ENCODE measurements at regions not wholly inside any gene's neighbourhood (a gene's known extent, or its start where the extent isn't known, plus 50 kb on each side); places are given as distances from the start of the nearest gene placed in this dataset.

DNA sequence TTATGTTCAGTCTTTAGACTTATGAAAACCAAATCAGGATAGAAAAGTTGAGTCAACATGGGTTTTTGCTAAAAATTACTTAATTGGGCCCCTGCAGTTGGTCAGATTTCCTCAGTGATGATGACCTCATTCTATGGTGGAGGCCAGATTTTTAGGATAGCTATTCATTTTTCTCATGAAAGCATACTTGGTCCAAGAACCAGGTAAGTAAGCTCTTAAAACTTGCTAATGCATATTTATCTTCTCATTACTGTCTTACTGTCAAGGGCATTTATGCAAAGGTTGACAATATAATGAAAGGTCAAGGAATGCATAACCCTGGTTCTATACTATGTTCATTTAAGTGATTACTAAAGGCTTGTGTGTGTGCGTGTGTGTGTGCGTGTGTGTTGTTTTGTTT, 650.6 kb downstream of the SATB2 start:
- DNase-seq (ENCODE audit: low spot score), result no peak

DNA sequence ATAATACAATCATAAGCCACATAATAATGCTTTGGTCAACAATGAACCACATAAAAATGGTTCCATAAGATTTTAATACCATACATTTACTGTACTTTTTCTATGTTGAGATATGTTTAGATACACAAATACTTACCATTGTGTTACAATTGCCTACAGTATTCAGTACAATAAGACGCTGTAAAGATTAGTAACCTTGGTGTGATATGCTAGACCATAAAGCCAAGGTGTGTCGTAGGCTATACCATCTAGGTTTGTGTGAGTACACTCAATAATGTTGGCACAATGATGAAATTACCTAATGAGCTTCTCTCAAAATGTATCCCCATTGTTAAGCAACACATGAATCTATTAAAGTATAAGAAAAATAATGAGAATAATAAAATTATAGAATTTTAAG, 662.3 kb downstream of the SATB2 start:
- DNase-seq (ENCODE audit: low spot score), result no peak

DNA sequence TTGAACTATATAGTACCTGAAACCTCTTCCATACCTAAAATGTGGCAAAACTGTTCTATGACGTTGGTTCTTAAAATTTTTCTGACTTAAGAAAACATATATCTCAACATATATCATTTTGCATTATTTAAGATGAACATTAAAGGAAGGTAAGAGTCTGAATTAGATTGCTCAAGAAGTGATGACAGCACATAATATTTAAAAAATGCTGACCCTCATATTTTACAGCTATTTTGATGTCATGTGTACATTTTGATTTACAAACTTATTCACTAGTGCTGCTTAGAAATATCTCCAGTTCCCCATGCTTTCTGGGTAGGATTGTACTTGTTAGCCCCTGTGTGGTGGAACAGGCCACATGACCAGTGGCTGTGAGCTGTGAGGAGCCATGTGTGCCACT, 666.1 kb downstream of the SATB2 start:
- no peak for DNase-seq (ENCODE audit: low spot score)

DNA sequence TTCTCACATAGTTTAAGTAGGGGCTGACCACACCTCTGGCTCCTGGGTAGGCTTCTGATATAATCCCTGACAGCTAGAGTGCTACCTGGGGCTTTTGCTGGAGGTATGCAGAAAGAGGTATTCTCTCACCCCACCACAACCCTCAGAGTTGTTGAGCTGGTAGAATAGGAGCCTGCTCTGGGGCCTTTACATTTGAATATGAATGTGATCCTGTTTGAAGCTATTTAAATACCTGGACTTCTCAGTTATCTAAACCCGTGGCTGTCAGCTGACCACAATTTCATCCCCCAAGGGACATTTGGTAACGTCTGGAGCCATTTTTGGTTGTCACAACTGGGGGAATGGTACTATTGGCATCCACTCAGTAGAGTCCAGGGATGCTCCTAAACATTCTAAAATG, 669.1 kb downstream of the SATB2 start:
- DNase-seq (ENCODE audit: low spot score), result no peak

DNA sequence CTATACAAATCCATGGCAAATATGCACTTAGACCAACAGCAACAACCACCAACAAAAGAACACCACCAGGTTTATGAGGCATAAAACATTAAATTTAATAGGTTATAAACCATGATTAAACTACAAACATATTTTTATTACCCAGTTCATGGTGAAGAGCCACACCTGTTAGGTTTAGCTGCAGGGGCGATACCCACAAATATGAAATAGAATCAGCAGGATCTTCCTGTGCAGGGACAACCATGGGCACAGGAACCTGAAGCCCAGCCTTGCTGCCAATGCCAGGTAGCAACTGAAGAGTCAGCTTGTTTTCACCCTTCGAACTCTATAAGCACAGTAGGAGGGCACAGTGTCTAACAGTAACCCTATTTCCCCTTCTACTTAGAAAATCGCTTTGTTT, 675.0 kb downstream of the SATB2 start:
- DNase-seq (ENCODE audit: low spot score), result no peak

DNA sequence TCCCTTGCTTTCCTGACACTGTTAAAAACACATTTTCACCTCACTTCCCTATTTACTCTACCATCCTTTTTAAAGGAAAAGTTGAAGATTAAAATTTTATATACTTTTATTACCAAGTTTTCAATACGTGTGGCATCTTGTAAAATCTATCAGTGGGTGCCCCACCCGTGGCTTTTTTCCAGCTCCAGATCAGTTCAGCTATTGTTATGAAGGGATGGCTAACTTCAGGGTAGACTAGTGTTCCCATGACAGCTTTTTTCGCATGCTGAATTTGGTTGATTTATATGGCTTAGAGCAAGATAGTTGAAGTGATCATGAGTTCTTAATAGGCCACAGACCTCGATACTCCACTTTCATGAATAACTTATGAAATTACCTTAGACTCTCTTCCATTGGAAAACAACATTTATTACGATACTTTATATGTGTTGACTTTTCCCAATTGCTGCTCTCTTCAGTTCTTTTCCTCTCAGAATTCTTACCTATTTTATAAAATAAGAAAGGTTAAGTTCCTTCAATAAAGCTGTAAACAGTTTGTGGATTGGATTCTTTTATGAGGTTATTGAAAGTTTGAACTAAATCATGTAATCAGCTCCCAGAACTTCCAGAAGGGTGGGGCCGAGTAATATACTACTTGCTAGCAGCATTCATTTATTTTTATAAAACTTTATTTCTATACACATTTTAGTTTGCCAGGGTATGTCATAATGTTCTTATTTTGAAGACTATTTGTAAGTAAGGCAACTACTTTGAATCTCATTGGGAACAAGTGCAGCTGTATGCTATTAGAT, 680.9 kb downstream of the SATB2 start:
- DNase-seq (ENCODE audit: low spot score), result no peak

DNA sequence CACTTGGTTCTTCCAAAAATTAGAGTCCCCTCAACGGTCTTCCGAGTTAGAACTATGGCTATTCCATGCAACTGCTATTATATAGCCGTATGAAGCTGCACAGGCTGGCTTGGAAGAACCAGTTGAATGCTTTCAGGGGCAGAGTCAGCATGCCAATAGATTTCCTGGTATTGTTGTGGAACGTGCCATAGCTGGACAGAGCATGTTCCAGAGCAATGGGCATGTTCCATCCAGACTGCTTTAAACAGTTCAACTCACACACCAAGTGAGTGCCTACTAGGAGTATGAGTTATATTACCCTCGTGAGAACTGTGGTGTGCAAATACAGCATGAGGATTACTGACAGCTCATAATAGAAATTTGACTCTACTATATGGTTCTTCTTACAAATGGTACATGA, 682.0 kb downstream of the SATB2 start:
- no peak for DNase-seq (ENCODE audit: low spot score)

DNA sequence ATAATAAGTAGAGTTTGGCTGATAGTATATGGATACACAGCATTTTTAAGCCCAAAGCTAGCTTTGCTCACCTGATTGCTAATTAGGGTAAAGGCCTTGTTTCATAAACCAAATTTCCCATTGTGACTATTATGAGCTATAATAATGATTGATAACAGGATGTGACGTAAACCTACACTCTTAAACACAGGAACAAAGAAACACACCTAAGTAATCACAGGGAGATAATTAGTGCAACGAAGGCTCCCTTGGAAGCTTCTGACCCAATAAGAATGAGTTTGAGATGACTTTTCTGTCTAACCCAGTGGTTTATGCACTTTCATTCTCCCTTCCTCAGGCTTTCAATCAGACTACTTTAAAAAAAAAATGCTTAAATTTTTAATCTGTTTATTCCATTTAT, 683.2 kb downstream of the SATB2 start:
- no peak for DNase-seq (ENCODE audit: low spot score)

DNA sequence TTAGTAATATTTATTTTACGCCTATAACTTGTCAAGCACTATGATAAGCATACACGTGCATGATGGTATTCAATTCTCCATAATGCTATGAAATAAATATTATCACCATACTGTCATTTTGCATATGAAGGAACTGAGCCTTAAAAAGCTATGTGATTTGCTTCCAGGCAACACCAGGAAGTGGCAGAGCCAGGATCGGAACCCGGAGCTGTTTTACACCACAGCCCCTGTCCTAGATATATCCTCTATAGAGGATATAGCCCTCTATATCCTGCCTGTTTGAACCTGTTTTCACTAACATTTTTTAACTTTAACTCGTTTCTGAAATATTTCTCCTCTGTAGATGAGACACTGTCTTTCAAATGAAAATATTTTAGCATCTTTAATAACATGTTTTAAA, 690.0 kb downstream of the SATB2 start:
- no peak for DNase-seq (ENCODE audit: low spot score)

DNA sequence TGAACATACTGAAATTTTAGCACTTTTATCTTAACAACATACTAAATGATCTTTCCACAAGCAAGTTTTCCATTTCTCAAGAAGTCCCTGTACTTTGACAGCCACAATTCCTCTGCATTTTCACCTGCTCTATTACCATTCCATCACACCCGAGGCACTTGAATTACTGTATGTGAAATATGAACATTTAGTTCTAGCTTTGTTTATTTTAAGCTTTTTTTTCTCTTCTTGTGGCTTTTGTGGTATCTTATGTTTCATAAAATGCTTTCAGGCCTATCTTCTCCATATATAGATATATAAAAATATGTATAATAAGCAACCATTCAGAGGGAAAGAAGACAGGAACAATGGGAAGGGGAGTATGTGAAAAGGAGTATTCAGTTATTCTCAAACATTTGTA, 693.9 kb downstream of the SATB2 start:
- DNase-seq (ENCODE audit: low spot score), result no peak

DNA sequence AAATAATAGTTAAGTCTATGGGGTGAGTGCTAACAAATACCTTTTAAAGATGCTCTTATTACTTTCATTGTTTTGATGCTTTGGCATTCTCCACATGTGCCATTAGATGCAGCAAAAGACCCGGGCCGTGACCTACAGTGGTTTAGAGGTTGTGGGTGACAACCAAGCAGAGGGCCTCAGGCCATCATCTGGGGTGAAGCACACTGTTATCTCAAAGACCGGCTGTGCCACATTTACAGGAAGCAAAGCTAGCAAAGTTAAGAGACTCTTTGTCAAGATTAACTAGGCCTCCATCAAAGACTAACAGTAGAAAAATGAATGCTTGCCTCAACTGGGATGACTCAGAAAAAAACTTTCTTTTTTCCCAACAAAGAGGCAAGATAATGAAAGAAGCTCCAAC, 695.3 kb downstream of the SATB2 start:
- no peak for DNase-seq (ENCODE audit: low spot score)

DNA sequence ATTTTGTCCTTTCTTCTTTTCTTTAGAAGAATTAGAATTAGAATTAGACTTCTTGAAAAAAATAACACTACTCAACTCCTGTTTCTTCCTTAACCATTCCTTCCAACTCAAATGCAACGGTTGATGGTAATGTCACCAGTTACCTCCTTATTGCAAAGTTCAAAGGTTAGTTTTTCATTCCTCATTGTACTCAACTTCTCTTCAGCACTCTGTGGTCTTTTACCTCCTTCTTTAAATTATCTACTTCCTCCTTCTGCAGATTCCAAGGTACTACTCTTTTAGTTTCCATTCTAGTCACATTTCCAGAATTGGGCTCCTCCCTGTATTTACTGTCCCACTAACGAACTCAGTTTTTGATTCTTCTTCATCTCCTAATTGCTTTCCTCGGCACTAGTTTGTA, 700.7 kb downstream of the SATB2 start:
- DNase-seq (ENCODE audit: low spot score), result no peak

DNA sequence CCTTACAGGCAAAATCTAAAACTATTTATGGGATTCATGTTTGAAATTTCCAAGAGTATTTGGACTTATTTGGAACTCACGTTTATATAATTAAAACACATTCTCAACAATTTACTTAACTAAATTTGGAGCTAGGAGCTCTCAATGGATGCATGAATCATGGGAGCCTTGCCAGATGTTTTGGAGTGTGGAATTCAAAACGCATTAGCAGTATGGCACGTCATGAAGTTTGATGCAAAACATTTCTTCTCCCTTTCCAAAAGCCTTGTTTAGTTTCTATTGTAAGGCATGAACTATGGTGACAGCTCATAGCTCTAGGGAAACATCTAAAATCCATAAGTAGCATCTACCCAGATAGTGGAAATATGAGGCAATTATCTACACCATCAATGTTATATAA, 701.6 kb downstream of the SATB2 start:
- DNase-seq (ENCODE audit: low spot score), result no peak

DNA sequence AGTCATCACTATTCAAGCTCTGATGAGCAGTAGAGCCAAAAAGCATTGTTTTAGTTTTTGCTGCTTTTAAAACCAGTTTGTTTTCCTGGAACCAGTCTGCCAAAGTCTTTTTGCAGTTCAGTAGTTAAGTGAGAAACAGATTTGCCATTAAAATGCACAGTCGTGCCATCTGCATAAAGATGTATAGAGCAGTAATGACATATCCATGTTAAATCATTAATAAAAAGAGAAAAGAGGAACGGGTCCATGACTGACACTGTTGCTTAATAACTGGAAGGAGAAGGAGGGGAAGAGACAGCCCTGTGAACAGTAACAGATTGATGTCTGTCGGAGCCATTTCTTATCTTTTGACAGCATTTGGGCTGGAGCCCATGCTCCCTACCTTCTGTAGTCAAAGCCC, 704.6 kb downstream of the SATB2 start:
- DNase-seq (ENCODE audit: low spot score), result no peak

DNA sequence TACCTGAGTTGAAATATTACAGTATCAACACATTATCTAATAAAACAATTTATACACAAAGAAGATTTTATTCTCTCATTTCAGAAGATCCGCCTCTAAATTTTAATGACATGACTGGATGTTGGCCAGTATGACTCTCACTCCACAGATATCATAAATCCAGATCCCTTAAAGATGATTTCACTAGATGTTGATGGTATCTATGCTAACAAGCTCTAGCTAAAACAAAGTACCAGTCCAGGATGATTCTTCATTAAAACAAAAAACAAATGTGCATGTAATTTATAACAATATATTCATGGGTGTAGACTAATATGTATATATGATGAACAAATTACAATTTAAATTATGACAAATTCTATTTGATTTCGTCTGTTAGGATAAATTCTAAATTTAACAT, 708.4 kb downstream of the SATB2 start:
- no peak for DNase-seq (ENCODE audit: low spot score)

DNA sequence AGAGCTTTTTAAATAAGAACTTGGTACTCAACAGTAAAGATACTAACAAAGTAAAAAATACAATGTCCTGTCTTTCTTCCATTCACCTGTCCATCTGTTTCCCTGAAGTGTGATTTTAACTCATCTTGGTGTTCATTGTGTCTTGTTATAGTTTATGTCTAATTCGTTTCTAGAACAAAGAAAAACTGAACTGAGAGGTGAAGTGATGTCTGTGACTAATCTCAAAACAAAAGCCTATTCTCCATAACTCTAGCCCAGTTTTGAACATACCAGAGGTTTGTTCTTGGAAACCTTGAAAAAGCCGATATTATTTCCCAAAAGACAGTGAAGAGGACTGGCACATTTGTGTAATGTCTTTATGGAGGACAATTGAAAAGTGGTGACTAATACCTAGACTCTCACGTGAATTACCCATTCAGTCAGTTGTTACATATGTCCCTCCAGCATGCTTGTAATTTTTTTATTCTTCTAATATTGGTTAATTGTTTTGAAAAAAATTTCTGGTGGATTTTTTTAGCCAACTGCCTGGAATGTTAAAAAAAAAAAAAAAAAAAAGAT, 725.8 kb downstream of the SATB2 start:
- DNase-seq (ENCODE audit: low spot score), result no peak

DNA sequence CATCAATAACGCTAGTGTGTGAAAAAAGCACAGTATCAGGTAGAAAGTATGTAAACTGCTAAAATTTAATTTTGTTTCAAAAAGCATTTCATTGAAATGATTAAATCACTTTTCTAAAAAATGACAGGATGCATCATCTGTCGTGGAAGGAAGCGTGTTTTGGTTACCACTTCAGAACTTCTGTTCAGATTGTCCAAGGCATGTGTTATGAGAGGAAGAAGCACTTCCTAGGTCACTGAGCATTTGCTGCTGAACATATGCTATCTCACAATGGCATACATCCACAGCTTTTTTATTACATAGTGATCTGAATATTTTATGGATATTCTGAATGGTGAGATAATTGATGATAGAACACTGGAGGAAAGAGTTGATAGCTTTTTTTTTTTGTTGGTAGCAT, 737.5 kb downstream of the SATB2 start:
- no peak for DNase-seq (ENCODE audit: low spot score)

DNA sequence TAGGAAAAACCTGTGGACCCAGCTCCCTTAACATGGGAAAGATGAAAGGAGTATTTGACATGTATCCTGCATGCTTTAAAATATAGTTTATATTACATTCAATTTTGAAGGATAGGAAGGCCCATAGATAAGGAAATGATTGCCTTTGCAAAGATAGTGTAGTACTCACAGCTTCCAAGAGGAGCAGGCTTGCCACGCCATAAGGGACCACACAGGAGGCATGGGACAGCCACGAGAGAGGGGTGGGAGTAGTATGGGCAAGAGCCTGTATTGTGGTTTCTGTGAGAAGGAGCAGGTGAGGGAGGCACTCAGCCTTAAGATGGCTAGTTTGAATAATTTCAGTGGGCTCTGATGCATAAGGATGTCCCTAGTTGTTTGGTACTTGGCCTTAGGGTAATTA, 740.3 kb downstream of the SATB2 start:
- DNase-seq (ENCODE audit: low spot score), result no peak

DNA sequence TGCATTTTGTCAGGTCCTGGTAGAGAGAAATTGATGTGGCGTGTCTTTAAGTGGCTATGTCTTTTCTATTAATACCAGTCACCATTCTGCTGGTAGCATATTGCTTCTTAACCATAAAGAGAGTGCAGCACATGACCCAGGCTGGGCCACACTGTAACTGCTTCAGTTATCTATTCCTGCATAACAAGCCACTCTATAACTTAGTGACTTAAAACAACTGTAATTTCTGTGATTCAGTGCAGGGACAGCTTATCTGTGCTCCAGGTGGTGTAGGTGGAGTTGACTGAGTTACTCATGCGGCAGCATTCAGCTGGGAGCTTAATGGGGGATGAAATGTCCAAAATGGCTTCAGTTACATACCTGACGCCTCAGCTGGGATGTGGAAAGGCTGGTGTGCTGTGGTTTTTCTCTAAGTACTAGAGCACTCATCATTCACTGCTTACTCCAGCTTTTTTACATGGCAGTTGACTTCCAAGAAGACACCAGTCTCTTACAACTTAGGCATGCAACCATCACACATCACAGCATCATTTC, 742.4 kb downstream of the SATB2 start:
- no peak for DNase-seq (ENCODE audit: low spot score)

DNA sequence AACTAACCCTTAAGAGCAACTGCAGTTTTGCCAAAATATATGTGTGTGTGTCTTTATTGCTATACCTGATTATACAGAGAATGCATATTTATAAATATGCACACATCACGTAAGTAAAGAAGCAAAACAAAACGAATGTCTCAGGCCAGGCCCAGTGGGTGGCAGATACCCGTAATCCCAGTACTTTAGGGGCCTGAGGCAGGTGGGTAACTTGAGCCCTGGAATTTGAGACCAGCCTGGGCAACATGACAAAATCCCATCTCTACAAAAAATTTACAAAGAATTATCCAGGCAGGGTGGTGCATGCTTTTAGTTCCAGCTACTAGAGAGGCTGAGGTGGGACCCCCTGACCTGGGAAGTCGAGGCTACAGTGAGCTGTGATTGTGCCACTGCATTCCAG, 745.3 kb downstream of the SATB2 start:
- no peak for DNase-seq (ENCODE audit: low spot score)

DNA sequence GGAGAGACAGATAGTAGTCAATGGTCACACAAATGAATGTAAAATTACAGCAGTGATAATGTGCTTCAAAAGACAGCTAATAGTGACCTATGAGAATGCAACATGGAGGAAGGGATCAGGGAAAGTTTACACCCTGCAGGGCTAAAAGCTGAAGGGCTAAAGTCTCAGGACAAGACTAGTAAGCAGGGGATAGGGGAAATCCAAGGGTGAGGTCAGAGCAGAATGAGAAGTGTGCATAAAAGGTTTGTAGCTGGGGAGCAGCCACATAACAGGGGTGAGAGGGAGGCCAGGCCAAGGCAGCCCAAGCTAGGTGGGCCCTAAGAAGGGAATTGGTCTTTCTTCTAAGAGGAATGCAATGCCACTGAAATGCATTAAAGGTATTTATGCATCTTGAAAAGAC, 746.3 kb downstream of the SATB2 start:
- no peak for DNase-seq (ENCODE audit: low spot score)

DNA sequence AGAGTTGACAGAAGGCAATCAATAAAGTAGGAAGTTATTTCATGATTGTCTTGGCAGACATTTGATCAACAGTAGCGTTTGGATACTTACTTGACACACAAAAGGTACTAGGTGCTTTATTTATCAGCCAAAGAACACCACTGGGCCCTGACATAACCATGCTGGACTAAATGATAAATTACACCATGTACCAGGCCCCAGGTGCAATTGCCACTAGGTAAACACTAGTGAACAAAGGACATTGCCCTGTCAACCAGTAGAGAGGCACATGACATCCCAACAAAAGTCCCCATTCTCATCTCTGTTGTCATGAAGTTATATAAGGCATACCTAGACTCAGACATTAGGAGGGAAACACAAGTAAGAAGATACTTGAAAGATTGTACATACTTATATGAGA, 747.2 kb downstream of the SATB2 start:
- no peak for DNase-seq (ENCODE audit: low spot score)

DNA sequence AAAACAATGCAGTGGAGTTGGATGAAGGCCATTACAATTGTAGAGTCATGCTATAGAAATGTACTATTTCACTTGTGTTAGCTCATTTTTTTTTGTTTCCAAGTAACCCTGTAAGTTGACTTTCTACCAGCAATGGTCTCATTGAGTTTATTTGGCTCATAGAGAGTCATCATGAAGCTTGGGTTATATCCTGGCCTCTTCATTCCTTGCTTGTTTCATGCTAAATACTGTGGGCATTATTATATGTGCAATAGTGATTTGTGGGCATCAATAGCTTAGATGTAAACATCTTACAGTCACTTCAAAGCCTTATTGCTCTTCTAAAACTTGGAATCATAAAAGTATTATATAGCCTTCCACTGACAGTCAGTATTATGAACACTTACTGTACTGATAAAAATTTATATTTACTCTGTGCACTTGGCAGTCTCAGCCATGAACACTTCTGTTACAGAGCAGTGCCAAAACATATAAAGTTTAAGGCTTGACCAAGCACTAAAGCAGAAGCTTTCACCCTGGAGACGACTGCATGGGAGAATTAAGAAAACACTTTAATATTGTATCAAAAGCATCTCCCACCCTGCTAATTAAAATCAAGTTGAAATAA, 751.2 kb downstream of the SATB2 start:
- DNase-seq (ENCODE audit: low spot score), result no peak

DNA sequence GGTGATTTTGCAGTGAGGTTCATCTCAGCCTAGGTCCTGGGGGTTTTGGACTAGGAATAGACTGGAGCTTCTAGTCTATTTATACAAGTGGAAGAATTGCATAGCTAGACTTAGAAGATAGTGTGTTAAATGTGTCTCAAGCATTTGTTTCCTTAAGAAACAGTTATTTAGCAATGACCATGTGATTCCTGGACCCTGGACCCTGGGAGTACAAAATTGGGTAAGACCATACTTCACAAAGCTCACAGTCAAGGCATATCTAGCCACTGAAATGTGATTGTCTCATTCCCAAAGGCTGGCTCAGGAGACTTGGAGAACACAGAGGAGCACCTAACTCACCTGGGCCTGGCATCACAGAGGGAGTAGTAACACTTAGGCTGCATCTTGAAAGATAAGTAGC, 754.5 kb downstream of the SATB2 start:
- DNase-seq (ENCODE audit: low spot score), result no peak
